ENCODE measurements at regions not wholly inside any gene's neighbourhood (a gene's known extent, or its start where the extent isn't known, plus 50 kb on each side); places are given as distances from the start of the nearest gene placed in this dataset.

DNA sequence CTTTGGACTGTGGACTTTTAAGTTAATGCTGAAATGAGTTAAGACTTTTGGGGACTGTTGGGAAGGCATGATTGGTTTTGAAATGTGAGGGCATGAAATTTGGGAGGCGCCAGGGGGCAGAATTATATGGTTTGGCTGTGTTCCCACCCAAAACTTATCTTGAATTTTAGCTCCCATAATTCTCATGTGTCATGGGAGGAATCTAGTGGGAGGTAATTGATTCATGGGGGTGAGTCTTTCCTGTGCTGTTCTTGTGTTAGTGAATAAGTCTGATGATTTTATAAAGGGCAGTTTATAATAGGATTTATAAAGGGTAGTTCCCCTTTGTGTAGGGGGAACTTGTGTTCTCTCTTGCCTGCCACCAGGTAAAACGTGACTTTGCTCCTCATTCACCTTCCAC lies 235.5 kb upstream of the CDH18 start:
- ChIA-PET CTCF (ENCODE audit: unreplicated experiment) (no interaction called here), POLR2A (no interaction called here)
- TF ChIP-seq EZH2phosphoT487 (IDR thresholded peaks at IDR 0.05; ENCODE audit: borderline replicate concordance, low read depth, low read length), result no peak
- TF ChIP-seq, protein P1, sequence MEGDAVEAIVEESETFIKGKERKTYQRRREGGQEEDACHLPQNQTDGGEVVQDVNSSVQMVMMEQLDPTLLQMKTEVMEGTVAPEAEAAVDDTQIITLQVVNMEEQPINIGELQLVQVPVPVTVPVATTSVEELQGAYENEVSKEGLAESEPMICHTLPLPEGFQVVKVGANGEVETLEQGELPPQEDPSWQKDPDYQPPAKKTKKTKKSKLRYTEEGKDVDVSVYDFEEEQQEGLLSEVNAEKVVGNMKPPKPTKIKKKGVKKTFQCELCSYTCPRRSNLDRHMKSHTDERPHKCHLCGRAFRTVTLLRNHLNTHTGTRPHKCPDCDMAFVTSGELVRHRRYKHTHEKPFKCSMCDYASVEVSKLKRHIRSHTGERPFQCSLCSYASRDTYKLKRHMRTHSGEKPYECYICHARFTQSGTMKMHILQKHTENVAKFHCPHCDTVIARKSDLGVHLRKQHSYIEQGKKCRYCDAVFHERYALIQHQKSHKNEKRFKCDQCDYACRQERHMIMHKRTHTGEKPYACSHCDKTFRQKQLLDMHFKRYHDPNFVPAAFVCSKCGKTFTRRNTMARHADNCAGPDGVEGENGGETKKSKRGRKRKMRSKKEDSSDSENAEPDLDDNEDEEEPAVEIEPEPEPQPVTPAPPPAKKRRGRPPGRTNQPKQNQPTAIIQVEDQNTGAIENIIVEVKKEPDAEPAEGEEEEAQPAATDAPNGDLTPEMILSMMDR (conservative IDR thresholded peaks at IDR 0.05; ENCODE audit: low read length), result no peak
- no peaks in the 10 kb centered on the region for H3K79me2 ChIP-seq (ENCODE audit: insufficient read depth, low read depth, low read length)
- intact Hi-C loops (cut with micrococcal nuclease; ENCODE audit: unreplicated experiment), result no loop called here
- H3K4me3 ChIP-seq (ENCODE audit: low read depth, low read length, poor library complexity, severe bottlenecking), result no peak overlapping the region
- DNase-seq (ENCODE audit: low spot score), result no peak
- H3K9me3 ChIP-seq (ENCODE audit: low read length), result no peaks in the 10 kb centered on the region
- no peaks in the 10 kb centered on the region for H4K20me1 ChIP-seq (ENCODE audit: insufficient read depth, low read length)
- no peak overlapping the region for H3K27ac ChIP-seq (ENCODE audit: low read depth, low read length, poor library complexity, severe bottlenecking)
- H3K4me2 ChIP-seq (ENCODE audit: low read length), result no peak overlapping the region
- H3K9me2 ChIP-seq (ENCODE audit: insufficient read depth, low read length), result no peaks in the 10 kb centered on the region
- BruUV-seq (replicated peaks), result no TSS peak
- H3K36me3 ChIP-seq (ENCODE audit: insufficient read depth, low read length), result no peaks in the 10 kb centered on the region
- H3K4me1 ChIP-seq (ENCODE audit: insufficient read depth, low read length, poor library complexity, severe bottlenecking), result no peaks in the 10 kb centered on the region
- H2AFZ ChIP-seq (ENCODE audit: low read length), result no peak overlapping the region

DNA sequence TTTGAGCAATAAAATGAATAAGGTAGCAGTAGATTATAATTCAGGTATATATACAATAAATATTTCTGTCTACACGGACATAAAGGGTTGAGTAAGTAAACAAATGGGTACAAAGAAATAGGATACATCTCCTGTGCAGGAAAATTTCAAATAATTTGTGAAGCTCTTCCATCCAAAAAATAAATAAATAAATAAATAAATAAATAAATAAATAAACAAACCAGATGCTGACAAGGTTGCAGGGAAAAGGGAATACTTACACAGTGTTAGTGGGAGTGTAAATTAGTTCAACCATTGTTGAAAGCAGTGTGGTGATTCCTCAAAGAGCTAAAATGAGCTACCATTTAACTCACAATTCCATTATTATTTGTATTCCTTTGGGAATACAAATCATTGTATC lies 227.3 kb upstream of the CDH18 start:
- no peak overlapping the region for H3K4me2 ChIP-seq (ENCODE audit: low read length)
- H3K79me2 ChIP-seq (ENCODE audit: insufficient read depth, low read depth, low read length), result no peaks in the 10 kb centered on the region
- ChIA-PET CTCF (ENCODE audit: unreplicated experiment) (no interaction called here), POLR2A (interaction anchor here (0.7 to 0.9 kb wide), 2 partner anchors 12 to 37 kb away, joined by 3 read pairs; no protein-coding TSS in a partner anchor)
- intact Hi-C loops (cut with micrococcal nuclease; ENCODE audit: unreplicated experiment), result no loop called here
- no peaks in the 10 kb centered on the region for H3K4me1 ChIP-seq (ENCODE audit: insufficient read depth, low read length, poor library complexity, severe bottlenecking)
- no peaks in the 10 kb centered on the region for H3K9me2 ChIP-seq (ENCODE audit: insufficient read depth, low read length)
- H3K9me3 ChIP-seq (ENCODE audit: low read length), result no peaks in the 10 kb centered on the region
- H3K4me3 ChIP-seq (ENCODE audit: low read depth, low read length, poor library complexity, severe bottlenecking), result no peak overlapping the region
- H3K36me3 ChIP-seq (ENCODE audit: insufficient read depth, low read length), result no peaks in the 10 kb centered on the region
- BruUV-seq (replicated peaks), result no TSS peak
- no peak overlapping the region for H3K27ac ChIP-seq (ENCODE audit: low read depth, low read length, poor library complexity, severe bottlenecking)
- H2AFZ ChIP-seq (ENCODE audit: low read length), result no peak overlapping the region
- no peak for DNase-seq (ENCODE audit: low spot score)
- H4K20me1 ChIP-seq (ENCODE audit: insufficient read depth, low read length), result no peaks in the 10 kb centered on the region
- TF ChIP-seq, protein P1 (conservative IDR thresholded peaks at IDR 0.05; ENCODE audit: low read length), result no peak
- TF ChIP-seq EZH2phosphoT487 (IDR thresholded peaks at IDR 0.05; ENCODE audit: borderline replicate concordance, low read depth, low read length), result no peak

DNA sequence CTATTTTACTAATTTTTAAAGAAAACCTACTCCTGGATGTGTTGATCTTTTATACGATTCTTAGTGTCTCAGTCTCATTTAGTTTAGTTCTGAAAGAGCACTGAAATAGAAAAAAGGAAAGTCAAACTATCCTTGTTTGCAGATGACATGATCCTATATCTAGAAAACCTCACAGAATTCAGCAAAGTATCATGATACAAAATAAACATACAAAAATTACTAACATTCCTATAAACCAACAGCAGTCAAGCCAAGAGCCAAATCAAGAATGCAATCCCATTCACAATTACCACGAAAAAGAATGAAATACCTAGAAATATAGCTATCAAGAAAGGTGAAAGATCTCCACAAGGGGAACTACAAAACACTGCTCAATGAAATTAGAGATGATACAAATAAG lies 225.8 kb upstream of the CDH18 start:
- no peak overlapping the region for H3K4me2 ChIP-seq (ENCODE audit: low read length)
- TF ChIP-seq, protein P1 (conservative IDR thresholded peaks at IDR 0.05; ENCODE audit: low read length), result no peak
- no peak for TF ChIP-seq EZH2phosphoT487 (IDR thresholded peaks at IDR 0.05; ENCODE audit: borderline replicate concordance, low read depth, low read length)
- no peaks in the 10 kb centered on the region for H3K4me1 ChIP-seq (ENCODE audit: insufficient read depth, low read length, poor library complexity, severe bottlenecking)
- ChIA-PET POLR2A (interaction anchor here (0.7 kb wide), 1 partner anchor 110 kb away, joined by 3 read pairs; no protein-coding TSS in a partner anchor), CTCF (ENCODE audit: unreplicated experiment) (no interaction called here)
- no peaks in the 10 kb centered on the region for H3K36me3 ChIP-seq (ENCODE audit: insufficient read depth, low read length)
- H3K79me2 ChIP-seq (ENCODE audit: insufficient read depth, low read depth, low read length), result no peaks in the 10 kb centered on the region
- no peak overlapping the region for H2AFZ ChIP-seq (ENCODE audit: low read length)
- no peak for DNase-seq (ENCODE audit: low spot score)
- no peaks in the 10 kb centered on the region for H3K9me3 ChIP-seq (ENCODE audit: low read length)
- no peak overlapping the region for H3K27ac ChIP-seq (ENCODE audit: low read depth, low read length, poor library complexity, severe bottlenecking)
- H3K9me2 ChIP-seq (ENCODE audit: insufficient read depth, low read length), result no peaks in the 10 kb centered on the region
- no peak overlapping the region for H3K4me3 ChIP-seq (ENCODE audit: low read depth, low read length, poor library complexity, severe bottlenecking)
- intact Hi-C loops (cut with micrococcal nuclease; ENCODE audit: unreplicated experiment), result no loop called here
- H4K20me1 ChIP-seq (ENCODE audit: insufficient read depth, low read length), result no peaks in the 10 kb centered on the region
- BruUV-seq (replicated peaks), result no TSS peak

Data from OCI-LY7 (cell line).